Anterior cingulate cortex (tissue), 58 donors: ENCODE measurements at regions not wholly inside any gene's neighbourhood (a gene's known extent, or its start where the extent isn't known, plus 50 kb on each side); places are given as distances from the start of the nearest gene placed in this dataset.
A peak's percentile ranks its signal among the peaks of the same experiment; 100 is the strongest.
"Not testable (repeated sequence)": the region's sequence is repeated elsewhere in the genome, so short reads cannot be mapped to it uniquely, and the experiment has no call there.

Experiments
- DNase-seq, 58 donors: peaks; one replicate each; lab custom pipeline; 2025; lab: John Stamatoyannopoulos, UW

DNA sequence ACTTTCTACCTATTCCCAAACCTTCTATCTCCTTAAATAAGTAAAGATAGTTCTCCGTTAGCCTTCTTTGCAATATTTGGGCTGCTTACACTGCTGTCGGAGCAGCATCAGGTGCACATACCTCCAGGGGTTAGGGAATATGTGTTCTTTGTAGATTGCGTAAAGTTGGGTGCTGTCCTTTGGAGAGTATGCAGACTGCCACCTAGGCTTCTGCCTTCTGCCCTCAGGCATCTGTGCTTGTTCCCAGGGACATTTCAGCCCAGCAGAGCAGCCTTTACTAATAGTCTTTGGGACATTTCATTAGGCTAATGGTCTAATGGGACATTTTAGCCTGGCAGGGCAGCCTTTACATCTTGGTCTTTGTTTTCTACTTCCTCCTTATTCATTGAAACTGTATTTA is 260.6 kb downstream of the TPBG start:
- DNase-seq, result no peak

DNA sequence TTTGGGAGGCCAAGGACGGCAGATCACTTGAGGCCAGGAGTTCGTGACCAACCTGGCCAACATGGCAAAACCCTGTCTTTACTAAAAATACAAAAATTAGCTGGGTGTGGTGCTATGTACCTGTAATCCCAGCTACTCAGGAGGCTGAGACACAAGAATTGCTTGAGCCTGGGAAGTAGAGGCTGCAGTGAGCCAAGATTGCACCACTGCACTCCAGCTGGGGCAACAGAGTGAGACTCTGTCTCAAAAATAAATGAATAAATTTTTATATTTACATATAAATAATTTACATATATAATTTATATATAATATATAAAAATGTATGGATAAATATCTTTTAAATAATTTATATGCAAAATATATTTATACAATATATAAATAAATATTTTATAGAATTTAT is 263.3 kb downstream of the TPBG start:
- DNase-seq, result not testable (repeated sequence)

GRCh38 chr6:82629921-82630320 is 266.3 kb downstream of the TPBG start:
- DNase-seq, result no peak

DNA sequence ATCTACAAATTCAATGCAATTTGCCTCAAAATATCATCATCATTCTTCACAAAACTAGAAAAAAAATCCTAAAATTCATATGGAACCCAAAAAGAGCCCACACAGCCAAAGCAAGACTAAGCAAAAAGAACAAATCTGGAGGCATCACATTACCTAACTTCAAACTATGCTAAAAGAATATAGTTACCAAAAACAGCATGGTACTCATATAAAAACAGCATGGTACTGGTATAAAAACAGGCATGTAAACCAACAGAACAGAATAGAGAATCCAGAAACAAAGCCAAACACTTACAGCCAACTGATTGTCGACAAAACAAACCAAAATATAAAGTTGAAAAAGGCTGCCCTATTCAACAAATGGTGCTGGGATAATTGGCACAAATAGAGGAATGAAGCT is 278.1 kb downstream of the TPBG start:
- no peak for DNase-seq

GRCh38 chr6:82645536-82646230 is 282.1 kb downstream of the TPBG start:
- DNase-seq, result no peak

DNA sequence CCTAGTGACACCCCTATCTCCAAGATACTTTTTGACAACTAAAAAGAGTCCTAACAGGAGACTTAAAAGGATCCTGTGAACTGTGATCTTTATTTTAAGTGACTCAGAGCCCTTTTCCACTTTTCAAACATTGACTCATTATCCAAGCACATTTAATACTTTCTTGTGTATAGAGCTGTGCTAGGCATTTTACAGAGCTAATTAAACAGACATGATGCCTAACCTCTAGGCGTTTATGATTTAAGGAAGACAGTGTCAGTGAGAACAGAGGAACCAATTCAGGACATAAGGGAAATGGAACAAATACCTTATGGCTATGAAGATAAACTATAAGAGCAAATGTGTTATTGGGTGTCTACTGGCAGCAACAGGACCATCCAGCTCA is 282.6 kb downstream of the TPBG start:
- no peak for DNase-seq

DNA sequence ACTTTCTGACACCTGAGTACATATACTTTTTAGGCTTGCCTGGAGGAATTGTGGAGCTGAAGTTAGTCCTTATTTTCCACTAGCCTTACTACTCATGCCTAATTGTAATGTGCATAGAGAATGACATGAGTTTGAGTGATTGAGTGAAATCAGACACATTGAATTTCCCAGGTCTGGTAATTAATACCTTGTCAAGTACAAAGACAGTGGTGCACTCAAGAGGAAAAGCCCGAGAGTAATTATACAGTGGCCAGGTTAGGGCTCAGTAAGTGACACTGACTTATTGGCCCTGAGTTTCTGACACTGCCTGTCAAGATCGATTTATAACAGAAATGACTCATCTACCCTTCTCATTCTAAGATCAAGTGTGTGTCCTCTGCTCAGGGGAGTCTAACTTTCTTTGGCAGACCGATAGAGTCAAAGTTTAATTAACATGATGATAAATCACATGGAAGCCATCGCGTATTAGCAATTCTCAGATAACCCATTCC is 288.3 kb downstream of the TPBG start:
- no peak for DNase-seq

GRCh38 chr6:82679232-82679631 is 315.6 kb downstream of the TPBG start:
- no peak for DNase-seq

- no peak for DNase-seq
These were observed 316.6 kb downstream of the TPBG start for GRCh38 chr6:82680192-82680591.

DNA sequence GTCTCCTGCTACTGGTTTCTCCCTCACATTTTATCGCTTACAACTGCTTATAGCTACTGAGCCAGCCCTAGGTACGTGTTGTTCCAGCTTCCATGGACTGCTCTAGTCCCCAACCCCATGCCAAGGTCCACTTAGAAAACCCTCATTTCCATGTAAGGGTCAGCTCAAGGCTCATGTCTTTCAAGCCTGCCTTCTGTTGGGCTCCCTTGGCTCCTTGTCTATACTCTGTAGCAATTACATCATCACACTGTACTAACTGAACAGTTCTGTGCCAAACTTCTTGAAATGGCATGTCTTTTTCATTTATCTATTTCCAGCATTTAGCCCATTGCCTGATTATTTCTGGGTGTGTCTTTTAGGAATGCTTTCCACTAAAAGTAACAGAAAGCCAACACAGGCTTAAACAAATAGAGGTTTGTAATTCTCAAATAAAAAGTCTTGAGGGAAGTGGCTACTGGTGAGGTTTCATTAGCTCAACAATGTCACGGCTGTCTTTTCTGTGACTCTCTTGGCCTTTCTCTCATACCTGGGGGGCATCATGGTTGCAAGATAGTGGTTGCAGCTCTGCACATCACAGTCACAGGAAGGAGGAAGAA is 317.6 kb downstream of the TPBG start:
- DNase-seq, result no peak

DNA sequence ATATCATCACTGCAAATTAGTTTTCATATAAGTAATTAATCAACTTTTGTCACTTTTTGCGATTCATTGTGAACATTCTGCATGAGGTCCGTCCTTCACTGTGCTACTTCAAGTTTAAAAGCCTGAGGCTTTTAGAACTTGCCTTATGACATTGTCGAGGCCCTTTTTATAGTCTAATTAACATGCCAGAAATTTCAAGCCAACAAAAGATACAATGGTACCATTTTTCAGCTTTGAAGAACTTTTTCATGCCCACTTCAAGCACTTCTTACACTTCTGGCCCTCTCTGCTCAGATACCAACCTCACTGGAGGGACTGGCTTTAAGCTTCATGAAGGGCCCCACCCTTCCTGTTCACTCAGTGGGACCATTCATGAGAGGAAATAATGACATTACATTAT is 323.1 kb downstream of the TPBG start:
- DNase-seq, result no peak

DNA sequence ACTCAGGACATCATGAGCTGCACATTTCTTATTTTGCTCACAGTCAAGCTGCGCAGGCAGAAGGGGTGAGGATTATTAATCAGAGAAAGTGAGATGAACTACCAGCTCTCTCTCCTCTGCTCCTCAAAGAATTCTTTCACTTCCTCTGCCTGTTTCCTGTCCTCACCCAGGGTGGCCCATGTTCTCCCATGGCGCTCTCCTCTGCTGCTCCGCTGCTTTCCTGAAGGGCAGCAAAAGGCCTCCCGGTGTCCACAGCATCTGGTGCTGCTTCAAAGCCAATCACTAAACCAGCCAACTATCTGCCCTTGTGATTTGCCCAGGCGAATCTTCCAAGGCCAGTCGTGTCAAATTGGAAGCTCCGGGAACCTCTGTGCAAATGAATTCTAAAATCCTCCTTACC is 324.2 kb downstream of the TPBG start:
- no peak for DNase-seq

DNA sequence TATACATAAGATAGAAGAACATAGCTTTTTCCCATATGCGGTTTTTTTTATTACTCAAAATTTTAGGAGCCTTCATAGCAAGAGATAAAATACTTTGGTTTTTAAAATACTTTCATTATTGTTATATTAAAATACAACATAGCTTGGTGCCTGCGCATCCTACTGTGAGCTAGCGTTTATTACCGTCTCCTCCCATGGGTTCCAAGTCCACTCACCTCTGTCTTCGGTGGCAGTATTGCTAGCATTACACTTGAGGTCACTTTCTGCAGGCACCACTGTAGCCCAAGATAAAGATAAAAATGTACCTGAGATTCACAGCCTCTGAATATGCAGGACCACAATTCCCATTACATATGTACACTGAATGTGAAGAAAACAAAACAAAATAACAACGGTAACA is 326.7 kb downstream of the TPBG start:
- DNase-seq, result no peak

GRCh38 chr6:82691997-82692396 is 328.4 kb downstream of the TPBG start:
- no peak for DNase-seq

DNA sequence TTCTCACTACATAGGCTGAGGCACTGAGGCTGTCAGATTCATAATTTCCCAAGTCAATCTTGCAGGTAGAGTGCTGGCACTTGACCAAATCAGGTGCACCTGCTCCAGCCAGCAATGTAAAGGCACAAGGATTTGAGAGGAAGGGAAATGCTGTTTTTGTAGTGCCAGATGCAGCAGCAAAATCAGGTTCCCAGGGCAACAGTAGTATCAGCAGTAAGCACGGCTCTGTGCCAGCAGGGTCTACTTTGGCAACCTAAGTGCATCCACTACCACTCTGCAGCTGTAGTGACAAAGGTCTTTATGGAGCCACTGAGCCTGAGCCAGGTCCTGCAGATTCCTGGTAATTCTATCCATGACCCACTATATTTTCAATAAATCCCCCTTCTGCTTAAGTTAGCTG is 329.5 kb downstream of the TPBG start:
- no peak for DNase-seq

DNA sequence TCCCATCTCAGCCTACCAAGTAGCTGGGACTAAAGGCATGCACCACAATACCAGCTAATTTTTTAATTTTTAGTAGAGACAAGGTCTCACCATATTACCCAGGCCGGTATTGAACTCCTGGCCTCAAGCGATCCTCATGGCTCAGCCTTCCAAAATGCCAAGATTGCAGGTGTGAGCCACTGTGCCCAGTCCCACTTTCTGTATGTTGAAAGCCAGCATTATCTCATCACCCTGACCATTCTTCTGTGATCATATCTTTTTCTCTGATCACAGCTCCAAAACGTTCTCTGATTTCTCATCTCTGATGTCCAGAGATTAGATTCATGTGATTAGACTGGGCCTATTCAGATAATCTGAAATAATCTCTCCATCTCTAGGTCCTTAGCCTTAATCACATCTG is 337.7 kb downstream of the TPBG start:
- DNase-seq, result no peak

DNA sequence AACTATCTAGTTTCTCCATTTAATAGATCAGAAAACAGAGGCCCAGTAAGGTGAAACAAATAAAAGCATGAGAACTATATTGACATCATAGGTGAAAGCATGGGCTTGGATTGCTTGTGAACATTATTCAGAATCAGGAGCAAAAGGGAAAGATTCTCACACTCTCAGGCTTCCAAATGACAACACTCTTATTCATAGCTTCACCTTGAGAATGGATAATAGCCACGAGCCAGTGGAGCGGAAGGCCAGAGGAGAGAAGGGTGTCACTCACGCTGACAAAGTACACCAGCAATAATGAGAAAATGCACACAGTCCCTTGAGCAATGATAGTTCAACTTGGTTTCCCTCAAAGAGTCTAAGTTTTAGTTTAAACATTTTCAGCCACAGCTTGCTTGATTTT is 339.0 kb downstream of the TPBG start:
- no peak for DNase-seq

DNA sequence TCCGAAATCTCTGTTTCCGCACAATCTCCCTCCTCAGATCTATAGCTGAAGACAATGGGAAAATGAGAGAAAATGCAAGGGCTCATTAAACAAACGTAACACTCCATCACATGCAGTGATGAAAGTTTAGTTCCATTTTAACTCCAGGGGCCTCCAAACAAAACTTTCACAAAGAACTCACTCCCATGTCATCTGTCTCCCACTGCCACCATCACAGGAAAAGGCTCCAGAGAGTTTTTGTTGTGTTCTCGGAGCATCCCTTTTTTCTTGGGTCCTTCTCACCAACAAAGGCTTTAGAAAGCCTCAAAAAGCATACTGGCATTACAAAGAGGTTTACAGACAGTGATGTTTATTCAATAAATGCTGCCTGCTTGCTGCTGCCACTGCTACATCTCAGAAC is 339.6 kb downstream of the TPBG start:
- DNase-seq, result no peak

GRCh38 chr6:82704045-82704444 is 340.4 kb downstream of the TPBG start:
- DNase-seq, result no peak

DNA sequence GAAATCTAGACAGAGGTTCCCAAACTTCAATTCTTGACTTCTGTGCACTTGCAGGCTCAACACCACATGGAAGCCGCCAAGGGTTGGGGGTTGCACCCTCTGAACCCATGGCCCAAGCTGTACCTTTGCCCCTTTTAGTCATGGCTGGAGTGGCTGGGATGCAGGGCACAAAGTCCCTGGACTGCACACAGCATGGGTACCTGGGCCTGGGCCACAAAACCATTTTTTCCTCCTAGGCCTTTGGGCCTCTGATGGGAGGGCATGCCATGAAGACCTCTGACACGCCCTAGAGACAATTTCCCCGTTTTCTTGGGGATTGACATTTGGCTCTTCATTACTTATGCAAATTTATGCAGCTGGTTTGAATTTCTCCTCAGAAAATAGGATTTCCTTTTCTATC is 342.0 kb downstream of the TPBG start:
- no peak for DNase-seq

GRCh38 chr6:82711105-82711827 is 347.6 kb downstream of the TPBG start:
- DNase-seq, result peak in 30 of 58 donors; percentile 5 to 74 (median 22)

DNA sequence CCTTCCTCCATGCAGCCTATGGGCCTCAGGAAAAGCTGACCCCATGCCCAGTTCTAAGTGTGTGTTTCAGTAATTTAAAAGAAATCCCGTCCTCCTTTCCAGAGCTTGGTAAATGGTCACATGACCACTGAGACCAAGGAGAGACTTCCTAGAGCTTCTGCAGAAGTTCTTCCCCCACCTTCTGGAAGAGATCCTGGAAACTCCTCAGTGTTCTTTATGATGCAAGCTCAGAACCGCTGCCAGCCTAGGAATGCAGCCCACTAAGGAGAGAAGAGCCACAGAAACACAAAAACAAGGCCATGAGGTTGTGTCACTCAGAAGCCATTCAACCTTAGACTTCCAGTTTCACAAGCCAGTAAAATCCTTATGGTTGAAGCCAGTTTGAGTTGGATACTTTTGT is 348.4 kb downstream of the TPBG start:
- DNase-seq, result peak in 22 of 58 donors; percentile 1 to 74 (median 18)
